Hematopoietic multipotent progenitor cell (in vitro differentiated cells): ENCODE measurements at regions not wholly inside any gene's neighbourhood (a gene's known extent, or its start where the extent isn't known, plus 50 kb on each side); places are given as distances from the start of the nearest gene placed in this dataset.
"Not testable (repeated sequence)": the region's sequence is repeated elsewhere in the genome, so short reads cannot be mapped to it uniquely, and the experiment has no call there.

ENCODE experiments used
- DNase-seq, 3 donors: peaks; one replicate each; pipeline ENCODE4 v3.0.0-alpha.2; 2011 to 2015; ENCODE audit warnings: low read depth in 2 of 3, low spot score in 2 of 3

DNA sequence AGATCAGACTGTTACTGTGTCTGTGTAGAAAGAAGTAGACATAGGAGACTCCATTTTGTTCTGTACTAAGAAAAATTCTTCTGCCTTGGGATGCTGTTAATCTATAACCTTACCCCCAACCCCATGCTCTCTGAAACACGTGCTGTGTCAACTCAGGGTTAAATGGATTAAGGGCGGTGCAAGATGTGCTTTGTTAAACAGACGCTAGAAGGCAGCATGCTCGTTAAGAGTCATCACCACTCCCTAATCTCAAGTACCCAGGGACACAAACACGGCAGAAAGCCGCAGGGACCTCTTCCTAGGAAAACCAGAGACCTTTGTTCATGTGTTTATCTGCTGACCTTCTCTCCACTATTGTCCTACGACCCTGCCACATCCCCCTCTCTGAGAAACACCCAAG, 137.0 kb upstream of the PROKR2 start:
- DNase-seq: not testable (repeated sequence)

DNA sequence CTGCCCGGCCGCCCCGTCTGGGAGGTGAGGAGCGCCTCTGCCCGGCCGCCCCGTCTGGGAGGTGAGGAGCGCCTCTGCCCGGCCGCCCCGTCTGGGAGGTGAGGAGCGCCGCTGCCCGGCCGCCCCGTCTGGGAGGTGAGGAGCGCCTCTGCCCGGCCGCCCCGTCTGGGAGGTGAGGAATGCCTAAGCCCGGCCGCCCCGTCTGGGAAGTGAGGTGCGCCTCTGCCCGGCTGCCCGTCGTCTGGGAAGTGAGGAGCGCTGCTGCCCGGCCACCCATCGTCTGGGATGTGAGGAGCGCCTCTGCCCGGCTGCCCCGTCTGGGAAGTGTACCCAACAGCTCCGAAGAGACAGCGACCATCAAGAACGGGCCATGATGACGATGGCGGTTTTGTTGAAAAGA, 136.6 kb upstream of the PROKR2 start:
- DNase-seq: not testable (repeated sequence)

DNA sequence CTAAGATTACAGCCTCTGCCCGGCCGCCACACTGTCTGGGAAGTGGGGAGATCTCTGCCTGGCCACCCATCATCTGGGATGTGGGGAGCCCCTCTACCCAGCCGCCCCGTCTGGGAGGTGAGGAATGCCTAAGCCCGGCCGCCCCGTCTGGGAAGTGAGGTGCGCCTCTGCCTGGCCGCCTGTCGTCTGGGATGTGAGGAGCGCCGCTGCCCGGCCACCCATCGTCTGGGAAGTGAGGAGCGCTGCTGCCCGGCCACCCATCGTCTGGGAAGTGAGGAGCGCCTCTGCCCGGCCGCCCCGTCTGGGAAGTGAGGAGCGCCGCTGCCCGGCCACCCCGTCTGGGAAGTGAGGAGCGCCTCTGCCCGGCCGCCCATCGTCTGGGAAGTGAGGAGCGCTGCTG, 135.9 kb upstream of the PROKR2 start:
- not testable (repeated sequence) for DNase-seq

GRCh38 chr20:5452286-5452685, 135.5 kb upstream of the PROKR2 start:
- DNase-seq: not testable (repeated sequence)

- no peak for DNase-seq
Measured at GRCh38 chr20:5451643-5452210, 135.0 kb upstream of the PROKR2 start.

GRCh38 chr20:5448449-5449118, 131.8 kb upstream of the PROKR2 start:
- DNase-seq: peak in 2 of 3 donors; percentile 17 to 64

- no peak for DNase-seq
Measured at GRCh38 chr20:5447188-5447587, 130.4 kb upstream of the PROKR2 start.

DNA sequence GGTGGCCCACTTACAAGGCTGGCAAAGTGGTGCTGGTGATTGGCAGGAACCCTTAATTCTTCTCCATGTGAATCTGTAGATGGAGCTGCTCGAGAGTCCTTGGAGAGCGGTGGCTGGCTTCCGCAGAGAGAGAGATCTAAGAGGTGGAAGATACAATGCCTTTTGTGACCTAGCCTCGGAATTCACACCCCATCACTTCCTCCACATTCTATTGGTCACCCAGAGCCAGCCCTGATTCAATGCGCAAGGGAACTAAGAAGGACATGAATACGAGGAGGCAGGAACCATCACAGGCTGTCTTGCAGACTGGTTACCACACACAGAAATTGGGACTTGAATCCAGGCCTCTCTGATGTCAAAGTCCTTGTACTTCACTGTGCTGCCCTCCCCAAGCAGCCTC, 128.9 kb upstream of the PROKR2 start:
- no peak for DNase-seq

GRCh38 chr20:5442101-5442500, 125.3 kb upstream of the PROKR2 start:
- no peak for DNase-seq

DNA sequence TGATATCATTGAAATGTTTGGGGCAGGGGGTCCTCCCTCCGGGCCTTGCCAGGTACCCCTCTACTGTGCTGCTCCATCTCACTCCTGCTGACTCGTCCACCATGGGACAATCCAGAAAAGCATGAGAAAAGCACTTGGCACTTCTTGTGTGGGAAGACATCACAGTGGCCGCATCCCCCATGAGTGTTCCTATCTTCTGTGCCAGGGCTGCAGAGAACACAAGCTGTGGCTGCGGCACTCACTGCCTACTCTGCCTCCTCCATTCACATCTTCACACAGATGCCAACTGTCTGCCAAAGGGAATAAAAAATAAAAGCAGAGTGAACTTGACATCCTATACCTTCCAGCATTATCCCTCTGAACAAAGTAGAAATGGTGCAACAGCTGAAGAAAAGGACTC, 117.4 kb upstream of the PROKR2 start:
- no peak for DNase-seq

- DNase-seq: no peak
Measured at GRCh38 chr20:5433352-5433751, 116.6 kb upstream of the PROKR2 start.

DNA sequence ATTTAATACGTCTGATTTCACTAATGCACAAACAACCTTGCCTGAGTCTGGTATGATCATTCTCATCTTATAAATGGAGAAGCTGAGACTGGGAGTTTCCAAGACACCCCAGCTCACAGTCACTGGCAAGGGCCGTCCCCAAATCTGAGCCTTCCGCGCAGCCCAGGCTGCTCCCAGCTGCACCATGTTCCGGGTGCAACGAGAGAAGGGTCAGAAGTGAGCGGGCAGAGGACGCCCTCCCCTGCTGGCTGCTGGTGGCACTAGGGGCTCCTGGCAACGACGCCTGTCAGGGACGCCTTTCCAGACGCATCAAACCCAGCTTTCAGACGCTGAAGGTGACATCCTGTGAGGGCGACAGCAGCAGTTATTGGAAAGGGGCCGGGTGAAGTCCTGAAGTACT, 115.3 kb upstream of the PROKR2 start:
- DNase-seq: no peak

DNA sequence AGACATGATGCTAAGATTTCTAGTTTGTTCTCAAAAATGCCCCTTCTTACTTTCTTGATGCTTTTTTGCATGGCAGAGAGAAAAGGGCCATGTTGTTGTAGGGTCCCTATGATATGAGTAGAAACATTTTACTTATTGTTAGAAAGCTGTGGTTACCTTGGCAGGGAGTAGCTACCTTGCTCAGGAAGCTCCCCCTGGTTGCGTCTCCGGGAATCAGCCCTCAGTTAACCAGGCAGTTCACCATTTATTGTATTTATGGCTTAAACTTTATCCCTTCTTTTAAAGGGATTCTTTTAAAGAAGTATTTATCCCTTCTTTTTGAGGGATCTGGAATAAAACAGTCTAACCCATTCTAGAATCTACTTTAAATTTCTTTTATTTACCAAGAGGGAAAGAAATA, 113.9 kb upstream of the PROKR2 start:
- DNase-seq: no peak

DNA sequence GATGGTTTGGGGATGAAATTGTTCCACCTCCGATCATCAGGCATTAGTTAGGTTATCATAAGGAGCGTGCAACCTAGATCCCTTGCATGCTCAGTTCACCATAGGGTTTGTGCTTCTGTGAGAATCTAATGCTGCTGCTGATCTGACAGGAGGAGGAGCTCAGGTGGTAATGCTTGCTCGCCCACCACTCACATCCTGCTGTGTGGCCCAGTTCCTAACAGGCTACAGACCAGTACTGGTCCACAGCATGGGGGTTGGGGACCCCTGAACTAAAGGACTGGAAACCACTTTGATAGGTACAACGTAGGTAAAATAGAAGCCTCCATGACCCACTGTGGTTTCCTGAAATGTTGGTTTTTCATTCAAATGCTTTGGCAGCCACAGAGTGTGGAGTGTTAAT, 109.3 kb upstream of the PROKR2 start:
- no peak for DNase-seq

DNA sequence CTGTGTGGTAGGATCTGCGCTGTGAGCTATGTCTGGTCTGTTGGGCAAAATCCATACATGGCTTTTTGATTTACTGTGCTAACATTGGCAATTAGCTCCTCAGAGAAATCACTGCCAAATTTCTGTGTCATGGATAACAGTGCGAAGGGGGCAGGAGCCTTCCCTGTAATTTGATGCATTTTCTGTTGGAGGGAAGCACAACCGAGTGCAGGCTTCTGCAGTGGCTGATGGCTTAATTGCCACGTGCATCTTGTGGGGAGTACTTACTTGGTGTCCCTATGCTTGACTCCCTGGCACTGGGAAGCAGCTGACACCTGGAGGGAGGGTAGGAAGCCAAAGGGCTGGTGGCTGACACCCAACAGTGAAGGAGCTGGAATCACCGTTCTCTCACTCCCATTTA, 99.3 kb upstream of the PROKR2 start:
- no peak for DNase-seq

- DNase-seq: no peak
Measured at GRCh38 chr20:5413394-5413793, 96.6 kb upstream of the PROKR2 start.

GRCh38 chr20:5410470-5410869, 93.7 kb upstream of the PROKR2 start:
- no peak for DNase-seq

DNA sequence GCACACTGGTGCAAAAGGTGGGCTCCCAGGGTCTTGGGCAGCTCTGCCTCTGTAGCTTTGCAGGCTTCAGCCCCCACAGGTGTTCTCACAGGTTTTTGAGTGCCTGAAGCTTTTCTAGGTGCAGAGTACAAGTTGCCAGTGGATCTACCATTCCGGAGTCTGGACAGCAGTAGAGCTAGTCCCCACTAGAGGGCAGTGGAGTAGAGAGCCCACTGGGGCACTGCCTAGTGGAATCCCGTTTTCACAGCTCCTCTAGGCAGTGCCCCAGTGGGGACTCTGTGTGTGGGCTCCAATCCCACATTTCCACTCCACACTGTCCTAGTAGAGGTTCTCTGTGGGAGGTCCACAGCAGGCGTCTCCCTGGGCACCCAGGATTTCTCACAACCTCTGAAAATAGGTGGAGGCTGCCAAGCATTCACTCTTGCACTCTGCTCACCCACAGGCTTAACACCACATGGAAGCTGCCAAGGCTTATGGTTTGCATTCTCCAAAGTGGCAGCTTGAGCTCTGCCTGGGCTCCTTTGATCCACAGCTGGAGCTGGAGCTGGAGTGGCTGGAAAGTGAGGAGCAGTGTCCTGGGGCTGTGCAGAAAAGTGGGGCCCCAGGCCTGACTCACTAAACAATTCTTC, 86.3 kb upstream of the PROKR2 start:
- peak in 2 of 3 donors; percentile 10 to 40 for DNase-seq

- DNase-seq: no peak
Measured at GRCh38 chr20:5401277-5401875, 84.6 kb upstream of the PROKR2 start.

DNA sequence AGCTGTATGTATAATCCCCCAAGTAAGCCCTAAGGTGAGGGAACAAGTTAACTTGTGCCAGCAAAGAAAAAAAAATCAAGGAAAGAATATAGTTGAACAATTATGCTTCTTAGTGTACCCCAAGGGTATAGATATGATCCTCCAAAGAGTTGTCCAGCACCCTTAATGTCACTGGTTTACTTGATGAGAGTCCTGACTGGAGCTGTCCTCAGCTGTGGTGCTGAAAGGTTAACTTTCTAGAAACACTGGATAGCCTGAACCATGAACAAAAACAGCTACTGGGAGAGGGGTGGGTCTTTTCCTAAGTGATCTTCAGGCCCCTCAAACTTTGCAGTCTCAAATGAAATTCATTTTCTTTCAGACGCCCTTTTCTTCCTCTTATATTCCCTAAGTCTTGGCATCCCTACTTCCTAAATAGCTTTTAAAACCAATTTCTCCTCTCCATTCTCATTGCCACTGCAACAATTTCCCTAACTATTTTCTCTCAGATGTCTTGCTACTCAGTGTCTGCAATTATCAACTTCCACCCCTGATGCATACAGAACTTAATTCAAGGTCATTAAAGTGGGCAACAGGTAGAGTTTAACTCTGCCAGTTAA, 83.5 kb upstream of the PROKR2 start:
- DNase-seq: peak in 2 of 3 donors; percentile 12 to 59

DNA sequence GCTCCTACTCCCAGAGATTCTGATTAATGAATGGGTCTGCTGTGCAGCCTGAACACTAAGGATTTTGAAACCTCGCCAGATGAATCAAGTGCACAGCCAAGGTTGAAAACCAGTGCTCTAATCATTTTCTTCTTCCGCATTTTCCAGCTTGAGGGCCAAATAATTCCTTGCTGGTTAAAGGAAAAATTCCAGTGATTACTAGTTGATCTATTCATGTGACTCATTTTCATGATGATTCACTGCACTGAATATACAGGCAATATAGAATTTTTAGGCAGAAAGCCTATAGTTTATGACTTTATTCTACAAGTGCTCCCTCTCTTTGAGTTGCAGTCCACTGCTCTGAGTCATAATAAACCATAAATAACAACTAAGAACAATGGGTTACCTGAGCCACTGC, 80.6 kb upstream of the PROKR2 start:
- DNase-seq: no peak
